Astrocyte (in vitro differentiated cells and primary cell): ENCODE measurements at regions not wholly inside any gene's neighbourhood (a gene's known extent, or its start where the extent isn't known, plus 50 kb on each side); places are given as distances from the start of the nearest gene placed in this dataset.

ENCODE experiments used
- EZH2 ChIP-seq: IDR thresholded peaks from 2 replicates; pipeline ENCODE4 v1.6.1; 2012; ENCODE audit warnings: mild to moderate bottlenecking, low read length, inconsistent platforms; ENCODE audit not compliant: insufficient read depth
- TF ChIP-seq, protein P1 (sequence below): IDR thresholded peaks from 2 replicates; pipeline ENCODE4 v1.5.1; 2011; ENCODE audit warnings: low read depth, mild to moderate bottlenecking, inconsistent platforms, low read length, moderate library complexity; ENCODE audit not compliant: insufficient read depth

DNA sequence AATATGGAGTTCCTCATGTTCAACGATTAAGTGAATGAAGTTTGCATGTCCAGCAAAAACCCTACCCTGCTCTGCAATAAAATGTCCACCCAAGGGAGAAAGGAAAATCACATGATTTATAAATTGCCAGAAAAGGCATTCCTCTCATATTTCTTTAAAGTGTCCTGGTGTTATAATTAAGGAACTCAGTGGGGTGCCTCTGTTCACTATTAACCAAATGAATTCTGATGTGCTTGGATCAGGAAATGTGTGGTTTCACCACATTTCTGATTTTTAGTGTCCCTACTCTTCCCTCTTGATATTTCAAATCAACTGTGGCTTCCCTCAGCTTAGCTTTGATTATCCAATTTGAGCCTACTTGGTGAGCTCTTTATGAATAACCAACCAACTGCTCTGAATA, 208.1 kb downstream of the PHLDA1 start:
- TF ChIP-seq, protein P1, sequence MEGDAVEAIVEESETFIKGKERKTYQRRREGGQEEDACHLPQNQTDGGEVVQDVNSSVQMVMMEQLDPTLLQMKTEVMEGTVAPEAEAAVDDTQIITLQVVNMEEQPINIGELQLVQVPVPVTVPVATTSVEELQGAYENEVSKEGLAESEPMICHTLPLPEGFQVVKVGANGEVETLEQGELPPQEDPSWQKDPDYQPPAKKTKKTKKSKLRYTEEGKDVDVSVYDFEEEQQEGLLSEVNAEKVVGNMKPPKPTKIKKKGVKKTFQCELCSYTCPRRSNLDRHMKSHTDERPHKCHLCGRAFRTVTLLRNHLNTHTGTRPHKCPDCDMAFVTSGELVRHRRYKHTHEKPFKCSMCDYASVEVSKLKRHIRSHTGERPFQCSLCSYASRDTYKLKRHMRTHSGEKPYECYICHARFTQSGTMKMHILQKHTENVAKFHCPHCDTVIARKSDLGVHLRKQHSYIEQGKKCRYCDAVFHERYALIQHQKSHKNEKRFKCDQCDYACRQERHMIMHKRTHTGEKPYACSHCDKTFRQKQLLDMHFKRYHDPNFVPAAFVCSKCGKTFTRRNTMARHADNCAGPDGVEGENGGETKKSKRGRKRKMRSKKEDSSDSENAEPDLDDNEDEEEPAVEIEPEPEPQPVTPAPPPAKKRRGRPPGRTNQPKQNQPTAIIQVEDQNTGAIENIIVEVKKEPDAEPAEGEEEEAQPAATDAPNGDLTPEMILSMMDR, result no peak
- TF ChIP-seq EZH2, result no peak
